SK-N-SH (cell line): ENCODE measurements at regions not wholly inside any gene's neighbourhood (a gene's known extent, or its start where the extent isn't known, plus 50 kb on each side); places are given as distances from the start of the nearest gene placed in this dataset.

ENCODE experiments used
- CTCF ChIA-PET: fragments of 300-600, 350-600 bp; formaldehyde crosslinking; extraction: SDS; loops from one replicate; lab custom pipeline; 2021; lab: Yijun Ruan, JAX
- POLR2A ChIA-PET: fragments of 350-600 bp; sonication (Branson Sonifier 250); formaldehyde crosslinking; extraction: SDS; loops from one replicate; lab custom pipeline; 2020; ENCODE audit warnings: antibody characterized with exemption, inconsistent platforms; lab: Yijun Ruan, JAX
- DNase-seq: peaks from one replicate; pipeline ENCODE4 v3.0.0; 2012
- H2AFZ ChIP-seq: fragments of 200-600 bp; sonication (generic); 2 replicates; pipeline ENCODE4 v1.8.1; 2016; ENCODE audit warnings: antibody characterized with exemption, mild to moderate bottlenecking, low read depth
- H3F3A ChIP-seq: fragments of 200-600 bp; sonication (generic); replicated peaks from 2 replicates; pipeline ENCODE3; 2016; ENCODE audit warnings: antibody characterized with exemption, mild to moderate bottlenecking; ENCODE audit not compliant: insufficient read depth
- H3K27ac ChIP-seq, 2 experiments: fragments of 200-500 bp in 1 of 2; fragments of 200-600 bp in 1 of 2; sonication (Bioruptor generic) in 1 of 2; sonication (generic), shearing (Covaris generic) in 1 of 2; 2 replicates each; pipeline versions ENCODE4 v1.5.1 to v1.6.1; 2014 to 2016; ENCODE audit warnings: low read depth in 2 of 2, inconsistent platforms in 1 of 2, low read length in 1 of 2, mild to moderate bottlenecking in 1 of 2, mixed read lengths in 1 of 2
- H3K27me3 ChIP-seq: fragments of 200-600 bp; sonication (generic), shearing (Covaris generic); 2 replicates; pipeline ENCODE4 v1.6.1; 2016; ENCODE audit warnings: mixed run types; ENCODE audit not compliant: insufficient read depth
- H3K36me3 ChIP-seq, 2 experiments: fragments of 200-500 bp in 1 of 2; fragments of 200-600 bp in 1 of 2; sonication (Bioruptor generic) in 1 of 2; sonication (generic) in 1 of 2; replicated peaks in 1 of 2; 2 replicates each; pipeline versions ENCODE3 to v1.5.1; 2014 to 2016; ENCODE audit warnings: low read length in 1 of 2, mild to moderate bottlenecking in 1 of 2; ENCODE audit not compliant: insufficient read depth in 2 of 2, control insufficient read depth in 1 of 2
- H3K4me1 ChIP-seq, 2 experiments: fragments of 200-500 bp in 1 of 2; fragments of 200-600 bp in 1 of 2; sonication (Bioruptor generic) in 1 of 2; sonication (generic), shearing (Covaris generic) in 1 of 2; 2 replicates each; pipeline versions ENCODE4 v1.5.1 to v1.6.1; 2014 to 2016; ENCODE audit warnings: low read depth in 1 of 2, low read length in 1 of 2, mixed run types in 1 of 2; ENCODE audit not compliant: insufficient read depth in 2 of 2, control insufficient read depth in 1 of 2
- H3K4me2 ChIP-seq: fragments of 200-600 bp; sonication (generic), shearing (Covaris generic); 2 replicates; pipeline ENCODE4 v1.6.1; 2017; ENCODE audit warnings: mixed run types
- H3K4me3 ChIP-seq, 2 experiments: fragments of 200-500 bp in 1 of 2; fragments of 200-600 bp in 1 of 2; sonication (Bioruptor generic) in 1 of 2; sonication (generic), shearing (Covaris generic) in 1 of 2; 2 replicates each; pipeline versions ENCODE4 v1.5.1 to v1.8.1; 2014 to 2016; ENCODE audit warnings: low read depth in 2 of 2, inconsistent platforms in 1 of 2, low read length in 1 of 2, mild to moderate bottlenecking in 1 of 2, mixed read lengths in 1 of 2, moderate library complexity in 1 of 2
- H3K79me2 ChIP-seq: fragments of 200-600 bp; sonication (generic); 2 replicates; pipeline ENCODE4 v1.8.1; 2017; ENCODE audit warnings: mild to moderate bottlenecking; ENCODE audit not compliant: insufficient read depth
- H3K9ac ChIP-seq: fragments of 200-600 bp; sonication (generic); 2 replicates; pipeline ENCODE4 v1.6.1; 2017; ENCODE audit warnings: mixed run types
- H3K9me2 ChIP-seq: fragments of 200-600 bp; sonication (generic); 2 replicates; pipeline ENCODE4 v1.6.1; 2017; ENCODE audit warnings: mixed run types
- H3K9me3 ChIP-seq: fragments of 200-600 bp; sonication (generic); 2 replicates; pipeline ENCODE4 v1.6.1; 2017; ENCODE audit warnings: mixed run types, mild to moderate bottlenecking, moderate library complexity
- H4K20me1 ChIP-seq: fragments of 200-600 bp; sonication (generic); 2 replicates; pipeline ENCODE4 v1.6.1; 2017; ENCODE audit warnings: mild to moderate bottlenecking, mixed run types; ENCODE audit not compliant: insufficient read depth
- CHD2 ChIP-seq: fragments of 150-350 bp; IDR thresholded peaks from 2 replicates; pipeline ENCODE4 v1.6.1; 2018; ENCODE audit warnings: low read length; ENCODE audit not compliant: partially characterized antibody
- ELF1 ChIP-seq: IDR thresholded peaks from 2 replicates; pipeline ENCODE4 v1.4.0; 2012
- EP300 ChIP-seq, 2 experiments: IDR thresholded peaks; 2 replicates each; pipeline versions ENCODE4 v1.4.0 to v1.6.1; 2012; ENCODE audit warnings: borderline replicate concordance in 1 of 2, low read depth in 1 of 2, low read length in 1 of 2
- FOXM1 ChIP-seq: IDR thresholded peaks from 2 replicates; pipeline ENCODE4 v1.4.0; 2012; ENCODE audit warnings: low read depth, mild to moderate bottlenecking
- GATA2 ChIP-seq: sonication (generic); formaldehyde crosslinking; IDR thresholded peaks from 2 replicates; pipeline ENCODE4 v1.5.0; 2020; ENCODE audit warnings: mild to moderate bottlenecking, missing genetic modification reagents
- JUND ChIP-seq: IDR thresholded peaks from 2 replicates; pipeline ENCODE4 v1.4.0; 2012
- MEF2A ChIP-seq: IDR thresholded peaks from 2 replicates; pipeline ENCODE4 v1.4.0; 2012; ENCODE audit warnings: low read depth, borderline replicate concordance
- MXI1 ChIP-seq: IDR thresholded peaks from 2 replicates; pipeline ENCODE4 v1.6.1; 2012; ENCODE audit warnings: mild to moderate bottlenecking, low read depth, low read length, improper control_type of control experiment
- NFIC ChIP-seq: IDR thresholded peaks from 2 replicates; pipeline ENCODE4 v1.4.0; 2012; ENCODE audit warnings: borderline replicate concordance
- POLR2AphosphoS5 ChIP-seq: IDR thresholded peaks from 2 replicates; pipeline ENCODE4 v1.6.1; 2012; ENCODE audit warnings: low read depth, low read length
- RAD21 ChIP-seq: IDR thresholded peaks from 2 replicates; pipeline ENCODE4 v1.6.1; 2012; ENCODE audit warnings: mild to moderate bottlenecking, low read length
- RCOR1 ChIP-seq: fragments of 150-350 bp; IDR thresholded peaks from 2 replicates; pipeline ENCODE4 v1.6.1; 2017; ENCODE audit warnings: antibody characterized with exemption, low read length
- RXRA ChIP-seq: IDR thresholded peaks from 2 replicates; pipeline ENCODE4 v1.4.0; 2012; ENCODE audit warnings: low read depth, mild to moderate bottlenecking, borderline replicate concordance
- SIN3A ChIP-seq: IDR thresholded peaks from 2 replicates; pipeline ENCODE4 v1.6.1; 2012; ENCODE audit warnings: low read depth, mild to moderate bottlenecking, low read length, moderate library complexity, borderline replicate concordance
- TAF1 ChIP-seq: IDR thresholded peaks from 2 replicates; pipeline ENCODE4 v1.6.1; 2012; ENCODE audit warnings: low read depth, mild to moderate bottlenecking, low read length, moderate library complexity, borderline replicate concordance
- YY1 ChIP-seq: IDR thresholded peaks from 2 replicates; pipeline ENCODE4 v1.4.0; 2012; ENCODE audit warnings: low read depth, mild to moderate bottlenecking
- WGBS: methylation state at CpG from one replicate; pipeline ENCODE4 v1.1.6; 2017; ENCODE audit warnings: low lambda C conversion rate; 5-methylcytosine and 5-hydroxymethylcytosine counted together
- TF ChIP-seq, protein P1 (sequence below): fragments of 150-350 bp; IDR thresholded peaks from 2 replicates; pipeline ENCODE4 v1.6.1; 2017; ENCODE audit warnings: antibody characterized with exemption, low read length, low read depth, borderline replicate concordance
- TF ChIP-seq, protein P2 (sequence below): IDR thresholded peaks from 2 replicates; pipeline ENCODE4 v1.4.0; 2012; ENCODE audit warnings: low read depth, borderline replicate concordance
- TF ChIP-seq, protein P3 (sequence below): IDR thresholded peaks from 2 replicates; pipeline ENCODE4 v1.4.0; 2012; ENCODE audit warnings: low read depth, borderline replicate concordance
- TF ChIP-seq, protein P4 (sequence below): IDR thresholded peaks from 2 replicates; pipeline ENCODE4 v1.4.0; 2012; ENCODE audit warnings: low read depth
- TF ChIP-seq, protein P5 (sequence below): fragments of 200-600 bp; sonication (generic); IDR thresholded peaks from 2 replicates; pipeline ENCODE4 v1.6.1; 2017; ENCODE audit warnings: antibody characterized with exemption, mild to moderate bottlenecking, moderate library complexity

DNA sequence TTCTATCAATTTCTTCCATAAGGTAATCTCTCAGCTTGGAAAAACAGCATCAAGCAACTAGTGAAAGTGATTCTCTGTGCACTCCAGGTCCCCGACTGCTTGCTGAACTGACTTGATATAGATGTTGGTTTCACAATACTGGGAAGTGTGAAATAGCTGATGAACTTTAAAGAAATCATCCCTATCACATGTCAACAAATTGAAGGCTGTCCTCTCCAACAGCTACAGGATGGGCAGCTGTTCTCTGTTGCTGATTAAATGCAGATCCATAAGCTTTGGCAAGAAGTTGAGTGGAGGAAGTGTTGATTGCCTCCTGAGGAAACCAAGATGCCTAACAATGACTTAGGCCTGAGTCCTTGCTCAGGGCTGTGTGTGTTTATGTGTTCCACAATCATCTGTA lies 130.4 kb upstream of the GDF10 start:
- Histone ChIP-seq H4K20me1 (no peaks in the 10 kb centered on the region), H3K9me2 (no peaks in the 10 kb centered on the region), H2AFZ (no peak overlapping the region), H3K79me2 (no peaks in the 10 kb centered on the region), H3K27ac (no peak overlapping the region), H3K9ac (no peak overlapping the region), H3K4me3 (no peak overlapping the region), H3F3A (no peaks in the 10 kb centered on the region), H3K9me3 (no peaks in the 10 kb centered on the region; the same call in 1 of the 2 replicates), H3K27me3 (no peaks in the 10 kb centered on the region), H3K4me1 (peaks cover 0 to 9% of the 10 kb centered on the region in 2 experiments; a peak in 1 of 4 replicates), H3K4me2 (no peak overlapping the region), H3K36me3 (no peaks in the 10 kb centered on the region)
- POLR2A ChIA-PET = no interaction called here
- TF ChIP-seq FOXM1 = no peak
- TF ChIP-seq YY1 = no peak
- TF ChIP-seq, protein P1, sequence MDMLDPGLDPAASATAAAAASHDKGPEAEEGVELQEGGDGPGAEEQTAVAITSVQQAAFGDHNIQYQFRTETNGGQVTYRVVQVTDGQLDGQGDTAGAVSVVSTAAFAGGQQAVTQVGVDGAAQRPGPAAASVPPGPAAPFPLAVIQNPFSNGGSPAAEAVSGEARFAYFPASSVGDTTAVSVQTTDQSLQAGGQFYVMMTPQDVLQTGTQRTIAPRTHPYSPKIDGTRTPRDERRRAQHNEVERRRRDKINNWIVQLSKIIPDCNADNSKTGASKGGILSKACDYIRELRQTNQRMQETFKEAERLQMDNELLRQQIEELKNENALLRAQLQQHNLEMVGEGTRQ = no peak
- TF ChIP-seq JUND = no peak
- no peak for TF ChIP-seq NFIC
- no peak for TF ChIP-seq POLR2AphosphoS5
- TF ChIP-seq GATA2 = no peak
- TF ChIP-seq, protein P2, sequence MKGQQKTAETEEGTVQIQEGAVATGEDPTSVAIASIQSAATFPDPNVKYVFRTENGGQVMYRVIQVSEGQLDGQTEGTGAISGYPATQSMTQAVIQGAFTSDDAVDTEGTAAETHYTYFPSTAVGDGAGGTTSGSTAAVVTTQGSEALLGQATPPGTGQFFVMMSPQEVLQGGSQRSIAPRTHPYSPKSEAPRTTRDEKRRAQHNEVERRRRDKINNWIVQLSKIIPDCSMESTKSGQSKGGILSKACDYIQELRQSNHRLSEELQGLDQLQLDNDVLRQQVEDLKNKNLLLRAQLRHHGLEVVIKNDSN = no peak
- TF ChIP-seq EP300 (IDR thresholded peaks at IDR 0.05; ENCODE audit: borderline replicate concordance in 1 of 2, low read depth in 1 of 2, low read length in 1 of 2) = no peak
- TF ChIP-seq, protein P3, sequence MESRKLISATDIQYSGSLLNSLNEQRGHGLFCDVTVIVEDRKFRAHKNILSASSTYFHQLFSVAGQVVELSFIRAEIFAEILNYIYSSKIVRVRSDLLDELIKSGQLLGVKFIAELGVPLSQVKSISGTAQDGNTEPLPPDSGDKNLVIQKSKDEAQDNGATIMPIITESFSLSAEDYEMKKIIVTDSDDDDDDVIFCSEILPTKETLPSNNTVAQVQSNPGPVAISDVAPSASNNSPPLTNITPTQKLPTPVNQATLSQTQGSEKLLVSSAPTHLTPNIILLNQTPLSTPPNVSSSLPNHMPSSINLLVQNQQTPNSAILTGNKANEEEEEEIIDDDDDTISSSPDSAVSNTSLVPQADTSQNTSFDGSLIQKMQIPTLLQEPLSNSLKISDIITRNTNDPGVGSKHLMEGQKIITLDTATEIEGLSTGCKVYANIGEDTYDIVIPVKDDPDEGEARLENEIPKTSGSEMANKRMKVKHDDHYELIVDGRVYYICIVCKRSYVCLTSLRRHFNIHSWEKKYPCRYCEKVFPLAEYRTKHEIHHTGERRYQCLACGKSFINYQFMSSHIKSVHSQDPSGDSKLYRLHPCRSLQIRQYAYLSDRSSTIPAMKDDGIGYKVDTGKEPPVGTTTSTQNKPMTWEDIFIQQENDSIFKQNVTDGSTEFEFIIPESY = no peak
- TF ChIP-seq SIN3A = no peak
- no peak for TF ChIP-seq ELF1
- no peak for TF ChIP-seq CHD2
- TF ChIP-seq RAD21 = no peak
- DNase-seq = no peak
- 16% methylated on average over 1 of the region's 1 CpG for WGBS
- CTCF ChIA-PET = interaction anchor here (1.1 to 1.2 kb wide), 2 partner anchors 13 to 145 kb away, joined by 3 to 4 read pairs; no protein-coding TSS in a partner anchor

DNA sequence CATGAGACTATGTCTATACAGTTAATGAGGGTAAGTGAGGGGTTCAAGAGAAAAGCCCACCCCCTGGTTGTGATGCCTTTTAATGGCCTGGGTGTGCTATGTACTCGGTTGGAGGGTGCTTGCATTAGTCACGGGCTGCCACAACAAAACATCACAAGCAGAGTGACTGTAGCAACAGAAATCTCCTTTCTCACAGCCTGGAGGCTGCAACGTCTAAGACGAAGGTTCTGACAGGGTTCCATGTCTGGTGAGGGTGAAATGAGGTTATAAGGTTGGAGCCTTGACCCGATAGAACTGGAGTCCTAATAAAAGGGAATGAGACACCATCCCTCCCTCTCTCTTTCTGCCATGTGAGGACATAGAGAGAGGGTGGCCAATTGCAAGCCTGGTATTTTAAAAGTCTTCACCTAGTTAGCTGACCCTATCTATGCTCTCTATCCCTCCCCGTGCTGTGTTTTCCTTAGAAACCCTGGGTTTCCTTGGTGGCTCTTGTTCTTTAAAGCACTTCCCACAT lies 126.0 kb upstream of the GDF10 start:
- Histone ChIP-seq H3K4me2 (no peak overlapping the region), H3K9me3 (no peaks in the 10 kb centered on the region; the same call in 1 of the 2 replicates), H3K4me3 (no peak overlapping the region), H2AFZ (no peak overlapping the region), H3K27ac (no peak overlapping the region), H4K20me1 (no peaks in the 10 kb centered on the region), H3K27me3 (no peaks in the 10 kb centered on the region; the same call in 1 of the 2 replicates), H3K9ac (no peak overlapping the region), H3F3A (no peaks in the 10 kb centered on the region), H3K36me3 (no peaks in the 10 kb centered on the region), H3K9me2 (no peaks in the 10 kb centered on the region), H3K79me2 (no peaks in the 10 kb centered on the region), H3K4me1 (peaks cover 0 to 10% of the 10 kb centered on the region in 2 experiments; a peak in 1 of 4 replicates)
- DNase-seq = no peak
- POLR2A ChIA-PET = no interaction called here
- CTCF ChIA-PET = no interaction called here
- WGBS = 36% methylated on average over 6 of the region's 6 CpGs
- TF ChIP-seq MEF2A (no peak), MXI1 (no peak), RXRA (no peak), GATA2 (no peak), JUND (no peak), ELF1 (no peak), TAF1 (no peak), RCOR1 (no peak)
- TF ChIP-seq, protein P4, sequence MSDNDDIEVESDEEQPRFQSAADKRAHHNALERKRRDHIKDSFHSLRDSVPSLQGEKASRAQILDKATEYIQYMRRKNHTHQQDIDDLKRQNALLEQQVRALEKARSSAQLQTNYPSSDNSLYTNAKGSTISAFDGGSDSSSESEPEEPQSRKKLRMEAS = no peak
- TF ChIP-seq, protein P3 = no peak
- TF ChIP-seq, protein P5, sequence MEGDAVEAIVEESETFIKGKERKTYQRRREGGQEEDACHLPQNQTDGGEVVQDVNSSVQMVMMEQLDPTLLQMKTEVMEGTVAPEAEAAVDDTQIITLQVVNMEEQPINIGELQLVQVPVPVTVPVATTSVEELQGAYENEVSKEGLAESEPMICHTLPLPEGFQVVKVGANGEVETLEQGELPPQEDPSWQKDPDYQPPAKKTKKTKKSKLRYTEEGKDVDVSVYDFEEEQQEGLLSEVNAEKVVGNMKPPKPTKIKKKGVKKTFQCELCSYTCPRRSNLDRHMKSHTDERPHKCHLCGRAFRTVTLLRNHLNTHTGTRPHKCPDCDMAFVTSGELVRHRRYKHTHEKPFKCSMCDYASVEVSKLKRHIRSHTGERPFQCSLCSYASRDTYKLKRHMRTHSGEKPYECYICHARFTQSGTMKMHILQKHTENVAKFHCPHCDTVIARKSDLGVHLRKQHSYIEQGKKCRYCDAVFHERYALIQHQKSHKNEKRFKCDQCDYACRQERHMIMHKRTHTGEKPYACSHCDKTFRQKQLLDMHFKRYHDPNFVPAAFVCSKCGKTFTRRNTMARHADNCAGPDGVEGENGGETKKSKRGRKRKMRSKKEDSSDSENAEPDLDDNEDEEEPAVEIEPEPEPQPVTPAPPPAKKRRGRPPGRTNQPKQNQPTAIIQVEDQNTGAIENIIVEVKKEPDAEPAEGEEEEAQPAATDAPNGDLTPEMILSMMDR = no peak
